HG02973 (cell line): ENCODE measurements at regions not wholly inside any gene's neighbourhood (a gene's known extent, or its start where the extent isn't known, plus 50 kb on each side); places are given as distances from the start of the nearest gene placed in this dataset.
"Not testable (repeated sequence)": the region's sequence is repeated elsewhere in the genome, so short reads cannot be mapped to it uniquely, and the experiment has no call there.

Experiments
- ATAC-seq: cut with Tn5 transposase; IDR thresholded peaks from one replicate; pipeline ENCODE4 v1.9.1; 2021; ENCODE audit warnings: moderate library complexity; ENCODE audit not compliant: unreplicated experiment

DNA sequence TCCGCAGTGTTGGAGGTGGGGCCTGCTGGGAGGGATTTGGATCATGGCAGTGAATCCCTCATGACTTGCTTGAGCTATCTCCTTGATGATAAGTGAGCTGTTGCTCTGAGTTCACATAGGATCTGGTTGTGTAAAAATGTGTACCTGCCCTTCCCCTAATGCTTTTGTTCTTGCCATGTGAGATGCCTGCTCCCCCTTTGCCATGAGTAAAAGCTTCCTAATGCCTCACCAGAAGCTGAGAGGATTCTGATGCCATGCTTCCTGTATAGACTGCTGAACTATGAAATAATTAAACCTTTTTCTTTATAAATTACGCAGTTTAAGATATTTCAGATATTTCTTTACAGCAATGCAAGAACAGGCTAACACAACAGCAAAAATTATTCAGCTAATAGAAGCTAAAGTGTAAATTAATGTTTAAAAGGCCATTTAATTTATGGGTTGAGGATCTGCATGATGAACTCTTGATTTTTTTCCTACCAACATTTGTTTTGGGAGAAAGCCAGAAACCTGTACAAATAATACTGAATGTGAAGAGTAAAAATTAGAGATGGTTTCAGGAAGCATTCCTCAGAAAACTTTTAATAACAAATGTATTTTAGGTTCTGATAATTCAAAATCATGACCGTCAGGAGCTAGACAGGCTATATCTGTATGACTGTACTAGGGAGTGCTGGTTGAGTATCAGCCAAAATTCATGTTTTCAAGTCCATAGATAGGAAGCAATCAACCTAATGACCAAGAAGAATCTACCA is 177.5 kb upstream of the GRIA4 start:
- ATAC-seq: no peak

- no peak for ATAC-seq
Observed at GRCh38 chr11:105429096-105429910, 180.6 kb upstream of the GRIA4 start.

DNA sequence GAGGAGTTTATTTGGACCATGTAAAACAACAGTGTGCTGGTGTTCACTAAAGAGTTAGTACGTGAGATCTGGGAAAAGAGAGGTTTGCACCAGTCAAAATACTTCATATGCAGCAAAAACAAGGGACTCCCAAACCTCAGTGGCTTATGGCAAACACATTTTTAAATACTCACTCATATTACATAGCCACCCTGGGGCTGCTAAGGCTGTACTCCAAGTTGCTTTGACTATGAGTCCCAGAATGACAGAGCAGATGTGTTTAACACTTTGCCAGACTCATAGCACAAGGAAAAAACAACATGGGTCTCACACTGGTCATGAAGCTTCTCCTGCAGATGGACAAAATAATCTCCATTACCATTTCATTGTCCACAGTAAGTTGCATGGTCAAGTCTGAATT is 202.8 kb upstream of the GRIA4 start:
- ATAC-seq: no peak

- ATAC-seq: no peak
Observed at GRCh38 chr11:105401269-105401809, 208.5 kb upstream of the GRIA4 start.

DNA sequence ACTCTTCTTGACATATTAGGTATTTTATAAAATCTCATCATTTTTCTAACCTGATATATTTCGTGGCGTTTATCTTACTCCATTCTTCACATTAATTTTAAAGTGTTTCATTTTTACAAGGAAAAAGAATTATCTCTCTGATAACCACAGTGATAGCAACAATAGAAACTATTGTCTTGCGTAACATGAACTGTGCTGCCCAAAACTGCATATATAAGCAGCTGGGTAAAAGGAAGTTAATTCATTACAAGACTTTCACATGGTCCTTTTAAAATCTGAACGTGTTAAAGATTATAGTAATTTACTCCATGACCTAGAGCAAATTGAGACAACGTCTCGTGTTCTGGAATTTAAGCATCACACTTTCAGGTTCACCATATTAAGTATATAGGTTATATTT is 210.4 kb upstream of the GRIA4 start:
- ATAC-seq: no peak

DNA sequence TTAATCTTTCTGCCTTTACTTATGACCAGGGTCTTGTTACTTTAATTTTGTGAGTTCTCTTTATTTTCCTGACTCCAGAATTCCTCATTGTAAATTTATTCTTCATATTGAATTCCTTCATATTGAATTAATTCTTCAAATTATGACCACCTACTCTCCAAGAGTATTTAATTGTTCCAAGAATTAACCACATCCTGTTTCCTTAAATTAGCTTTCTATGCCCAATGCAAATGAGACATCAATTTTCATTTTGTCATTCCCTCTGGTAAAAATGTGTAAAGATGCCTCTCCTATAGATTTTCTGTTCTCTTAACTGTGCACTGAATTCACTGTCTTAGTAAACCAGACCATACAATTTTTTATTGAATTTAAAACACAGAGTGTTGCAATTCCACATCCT is 211.2 kb upstream of the GRIA4 start:
- no peak for ATAC-seq

DNA sequence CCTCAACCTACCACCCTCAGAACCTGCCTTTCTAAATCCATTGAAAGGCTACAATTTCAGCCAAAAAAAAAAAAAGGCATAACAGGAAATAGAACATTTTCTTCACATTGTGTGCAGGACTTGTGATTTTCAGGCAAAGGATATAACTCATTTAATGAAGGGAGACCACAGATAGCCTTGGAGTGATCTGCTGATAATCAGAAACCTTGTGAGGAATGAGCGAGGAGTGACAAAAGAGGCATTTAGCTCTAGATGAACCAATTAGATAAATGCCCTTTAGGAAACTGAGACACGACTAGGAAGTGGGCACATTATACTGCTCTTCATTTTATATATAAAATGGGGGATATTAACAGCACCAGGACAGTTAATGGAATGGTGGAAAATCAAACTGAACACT is 216.5 kb upstream of the GRIA4 start:
- ATAC-seq: no peak

DNA sequence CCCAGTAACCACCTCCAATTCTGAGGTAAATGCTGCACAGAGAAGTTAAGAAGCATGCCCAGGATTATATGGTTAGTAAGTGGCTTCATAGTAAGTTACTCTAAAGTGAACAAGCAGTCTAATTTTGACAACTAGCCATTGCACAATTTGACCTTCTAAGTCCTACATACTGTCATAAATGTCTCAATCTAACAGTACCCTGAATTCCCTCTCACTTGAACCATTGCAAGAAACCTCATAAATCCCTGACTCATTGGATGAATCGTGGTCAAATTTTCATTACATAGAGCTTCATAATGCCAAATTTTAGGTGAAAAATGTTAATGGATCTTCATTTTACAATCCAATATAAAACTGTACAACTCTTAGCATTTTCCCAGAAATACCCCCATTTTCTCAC is 217.3 kb upstream of the GRIA4 start:
- ATAC-seq: no peak

GRCh38 chr11:105389952-105390351 is 219.9 kb upstream of the GRIA4 start:
- no peak for ATAC-seq

- ATAC-seq: no peak
Observed at GRCh38 chr11:105388006-105388405, 221.9 kb upstream of the GRIA4 start.

DNA sequence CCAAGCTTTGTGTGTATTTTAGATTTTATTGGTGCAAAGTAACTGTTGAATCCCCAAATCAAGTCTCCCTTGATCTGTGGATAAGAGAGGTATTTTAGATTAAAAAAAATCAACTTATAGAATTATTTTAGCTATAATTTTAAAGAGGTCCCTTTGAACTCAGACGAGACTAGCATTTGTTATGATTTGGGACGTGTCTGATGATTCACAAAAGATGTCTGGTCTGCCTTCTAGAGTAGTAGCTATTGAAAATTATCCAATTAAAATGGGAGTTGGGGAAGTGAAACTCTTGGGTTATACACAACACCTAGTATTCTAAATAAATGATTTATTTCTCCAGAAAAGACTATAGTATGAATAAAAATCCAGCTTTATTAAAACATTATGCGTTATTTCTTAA is 227.9 kb upstream of the GRIA4 start:
- no peak for ATAC-seq

GRCh38 chr11:105377870-105378269 is 232.0 kb upstream of the GRIA4 start:
- ATAC-seq: no peak

- ATAC-seq: no peak
Observed at GRCh38 chr11:105372206-105372605, 232.6 kb upstream of the CARD18 start.

- ATAC-seq: no peak
Observed at GRCh38 chr11:105371311-105371710, 231.7 kb upstream of the CARD18 start.

- ATAC-seq: no peak
Observed at GRCh38 chr11:105368711-105369110, 229.1 kb upstream of the CARD18 start.

DNA sequence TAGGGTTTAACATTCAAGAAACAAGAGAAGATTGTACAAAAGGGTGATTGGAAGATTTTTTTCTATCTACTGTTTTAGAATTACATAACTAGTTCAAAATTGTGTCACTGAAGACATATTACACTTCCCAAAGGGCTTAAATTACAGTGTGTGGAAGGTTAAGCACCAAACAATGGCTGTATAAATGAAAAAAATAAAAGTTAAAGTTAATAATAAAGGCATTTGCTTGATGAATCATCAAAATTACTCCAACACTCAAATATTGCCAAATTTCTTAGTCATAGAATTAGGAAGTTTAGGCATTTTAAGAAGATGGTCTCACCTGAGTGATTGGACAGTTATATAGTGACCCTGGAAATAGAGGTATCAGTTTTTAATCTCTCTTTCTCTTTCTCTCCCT is 227.6 kb upstream of the CARD18 start:
- ATAC-seq: no peak

- ATAC-seq: no peak
Observed at GRCh38 chr11:105361651-105362050, 222.1 kb upstream of the CARD18 start.

DNA sequence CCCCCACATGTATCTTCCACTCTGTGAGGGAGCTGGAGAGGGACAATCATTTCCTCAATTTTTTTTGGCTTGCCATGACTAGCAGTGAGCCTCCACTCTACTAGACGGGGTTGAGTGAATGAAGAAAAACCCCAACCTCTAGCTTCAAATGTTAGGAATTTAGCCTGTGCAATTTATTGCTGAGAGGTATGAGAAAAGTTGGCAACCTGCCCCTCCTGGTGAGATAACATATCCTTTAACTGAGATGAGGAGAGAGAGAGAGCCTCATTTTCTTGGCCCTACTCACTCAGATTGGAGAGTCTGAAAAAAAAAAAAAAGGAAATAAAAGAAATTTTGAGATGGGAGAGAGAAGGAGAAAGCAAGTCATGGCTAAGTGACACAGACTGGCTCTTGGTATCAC is 218.2 kb upstream of the CARD18 start:
- no peak for ATAC-seq

- no peak for ATAC-seq
Observed at GRCh38 chr11:105357146-105357545, 217.6 kb upstream of the CARD18 start.

- ATAC-seq: not testable (repeated sequence)
Observed at GRCh38 chr11:105349867-105350266, 210.3 kb upstream of the CARD18 start.

DNA sequence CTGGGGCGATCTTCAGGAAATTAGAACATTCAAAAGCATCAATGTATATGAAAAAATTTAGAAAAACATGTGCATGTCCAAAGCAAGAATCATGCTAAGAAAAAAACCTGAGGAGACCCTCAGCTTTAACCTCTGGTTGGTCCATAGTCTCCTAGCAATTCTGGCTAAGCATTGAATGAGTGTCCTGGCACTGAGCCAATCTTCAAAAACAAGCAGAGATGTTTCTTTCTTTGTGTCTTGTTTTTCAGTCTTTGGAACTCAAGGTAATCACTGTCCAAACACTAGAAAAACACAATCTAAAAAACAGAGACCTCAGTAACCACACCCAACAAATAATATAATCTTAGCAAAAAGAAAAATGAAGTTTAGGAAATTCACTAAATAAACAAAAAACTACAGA is 205.4 kb upstream of the CARD18 start:
- no peak for ATAC-seq
